ENCODE measurements at regions not wholly inside any gene's neighbourhood (a gene's known extent, or its start where the extent isn't known, plus 50 kb on each side); places are given as distances from the start of the nearest gene placed in this dataset.

- TF ChIP-seq, protein P1, sequence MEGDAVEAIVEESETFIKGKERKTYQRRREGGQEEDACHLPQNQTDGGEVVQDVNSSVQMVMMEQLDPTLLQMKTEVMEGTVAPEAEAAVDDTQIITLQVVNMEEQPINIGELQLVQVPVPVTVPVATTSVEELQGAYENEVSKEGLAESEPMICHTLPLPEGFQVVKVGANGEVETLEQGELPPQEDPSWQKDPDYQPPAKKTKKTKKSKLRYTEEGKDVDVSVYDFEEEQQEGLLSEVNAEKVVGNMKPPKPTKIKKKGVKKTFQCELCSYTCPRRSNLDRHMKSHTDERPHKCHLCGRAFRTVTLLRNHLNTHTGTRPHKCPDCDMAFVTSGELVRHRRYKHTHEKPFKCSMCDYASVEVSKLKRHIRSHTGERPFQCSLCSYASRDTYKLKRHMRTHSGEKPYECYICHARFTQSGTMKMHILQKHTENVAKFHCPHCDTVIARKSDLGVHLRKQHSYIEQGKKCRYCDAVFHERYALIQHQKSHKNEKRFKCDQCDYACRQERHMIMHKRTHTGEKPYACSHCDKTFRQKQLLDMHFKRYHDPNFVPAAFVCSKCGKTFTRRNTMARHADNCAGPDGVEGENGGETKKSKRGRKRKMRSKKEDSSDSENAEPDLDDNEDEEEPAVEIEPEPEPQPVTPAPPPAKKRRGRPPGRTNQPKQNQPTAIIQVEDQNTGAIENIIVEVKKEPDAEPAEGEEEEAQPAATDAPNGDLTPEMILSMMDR (IDR thresholded peaks at IDR 0.05 in 8 of 11, conservative IDR thresholded peaks at IDR 0.05 in 3 of 11), result no peak
- TF ChIP-seq POLR2A (IDR thresholded peaks at IDR 0.05) (no peak), POLR2AphosphoS5 (IDR thresholded peaks at IDR 0.05) (no peak)
- H3K36me3 ChIP-seq, result no peaks in the 10 kb centered on the region
- H3K9me3 ChIP-seq, result peaks cover 0 to 49% (median 37%) of the 10 kb centered on the region in 8 donors
- intact Hi-C loops (cut with DNase I; ENCODE audit: low total_unique reads), result no loop called here
- DNase-seq, result no peak
- no peak overlapping the region for H3K4me3 ChIP-seq
- H3K27ac ChIP-seq, result no peak overlapping the region
- H3K27me3 ChIP-seq (replicated peaks in 1 of 7), result no peaks in the 10 kb centered on the region
- no peaks in the 10 kb centered on the region for H3K4me1 ChIP-seq
Measured at GRCh38 chr6:120357447-120357846, 976.8 kb downstream of the TBC1D32 start.

- Histone ChIP-seq H3K27me3 (replicated peaks in 1 of 7) (no peaks in the 10 kb centered on the region), H3K4me1 (no peaks in the 10 kb centered on the region), H3K4me3 (no peak overlapping the region), H3K9me3 (peaks cover 0 to 44% (median 33%) of the 10 kb centered on the region in 8 donors), H3K27ac (no peak overlapping the region), H3K36me3 (no peaks in the 10 kb centered on the region)
- no peak for DNase-seq
- TF ChIP-seq POLR2A (IDR thresholded peaks at IDR 0.05) (no peak), POLR2AphosphoS5 (IDR thresholded peaks at IDR 0.05) (no peak)
- TF ChIP-seq, protein P1 (IDR thresholded peaks at IDR 0.05 in 8 of 11, conservative IDR thresholded peaks at IDR 0.05 in 3 of 11), result no peak
- intact Hi-C loops (cut with DNase I; ENCODE audit: low total_unique reads), result no loop called here
- WGBS, 5 donors, result 46 to 71% (median 63%) methylated on average over 1 of the region's 1 CpG
Measured at GRCh38 chr6:120355822-120356221, 978.5 kb downstream of the TBC1D32 start.

GRCh38 chr6:120354452-120355098 lies 979.7 kb downstream of the TBC1D32 start:
- 26 to 39% (median 29%) methylated on average over 1 of the region's 1 CpG for WGBS, 5 donors
- no peak overlapping the region for H3K27ac ChIP-seq
- peaks cover 0 to 33% (median 23%) of the 10 kb centered on the region in 8 donors for H3K9me3 ChIP-seq
- DNase-seq, result no peak
- H3K27me3 ChIP-seq (replicated peaks in 1 of 7), result no peaks in the 10 kb centered on the region
- H3K4me1 ChIP-seq, result no peaks in the 10 kb centered on the region
- intact Hi-C loops (cut with DNase I; ENCODE audit: low total_unique reads), result no loop called here
- no peaks in the 10 kb centered on the region for H3K36me3 ChIP-seq
- TF ChIP-seq, protein P1 (IDR thresholded peaks at IDR 0.05 in 8 of 11, conservative IDR thresholded peaks at IDR 0.05 in 3 of 11), result no peak
- TF ChIP-seq POLR2A (IDR thresholded peaks at IDR 0.05) (no peak), POLR2AphosphoS5 (IDR thresholded peaks at IDR 0.05) (no peak)
- H3K4me3 ChIP-seq, result no peak overlapping the region

DNA sequence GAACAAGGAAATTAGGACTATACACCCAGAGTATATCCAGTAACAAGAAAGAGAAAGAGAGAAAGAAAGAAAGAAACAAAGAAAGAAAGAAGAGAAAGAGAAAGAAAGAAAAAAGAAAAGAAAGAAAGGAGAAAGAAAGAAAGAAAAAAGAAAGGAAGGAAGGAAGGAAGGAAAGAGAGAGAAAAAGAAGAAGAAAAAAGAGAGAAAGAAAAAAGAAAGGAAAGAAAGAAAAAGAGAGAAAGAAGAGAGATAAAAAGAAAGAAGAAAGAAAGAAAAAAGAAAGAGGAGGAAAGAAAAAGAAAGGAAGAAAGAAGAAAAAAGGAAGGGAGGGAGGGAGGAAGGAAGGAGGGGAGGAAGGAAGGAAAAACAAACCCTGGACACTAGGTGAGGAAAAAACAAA lies 981.8 kb downstream of the TBC1D32 start:
- H3K4me1 ChIP-seq, result no peaks in the 10 kb centered on the region
- no peak overlapping the region for H3K27ac ChIP-seq
- peaks cover 0 to 12% (median 2%) of the 10 kb centered on the region in 8 donors for H3K9me3 ChIP-seq
- TF ChIP-seq, protein P1 (IDR thresholded peaks at IDR 0.05 in 8 of 11, conservative IDR thresholded peaks at IDR 0.05 in 3 of 11), result no peak
- TF ChIP-seq POLR2AphosphoS5 (IDR thresholded peaks at IDR 0.05), result no peak
- no peak for TF ChIP-seq POLR2A (IDR thresholded peaks at IDR 0.05)
- intact Hi-C loops (cut with DNase I; ENCODE audit: low total_unique reads), result no loop called here
- no peaks in the 10 kb centered on the region for H3K36me3 ChIP-seq
- no peak for DNase-seq
- H3K27me3 ChIP-seq (replicated peaks in 1 of 7), result no peaks in the 10 kb centered on the region
- H3K4me3 ChIP-seq, result no peak overlapping the region

Data from spleen (tissue), 11 donors.